Loucy (cell line): ENCODE measurements at regions not wholly inside any gene's neighbourhood (a gene's known extent, or its start where the extent isn't known, plus 50 kb on each side); places are given as distances from the start of the nearest gene placed in this dataset.

ENCODE experiments used
- H2AFZ ChIP-seq: fragments of 200-600 bp; sonication (generic); 2 replicates; pipeline ENCODE4 v1.6.0; 2016; ENCODE audit warnings: antibody characterized with exemption, mild to moderate bottlenecking, low read length, moderate library complexity
- H3F3A ChIP-seq: fragments of 200-600 bp; 2 replicates; pipeline ENCODE4 v1.6.0; 2016; ENCODE audit warnings: antibody characterized with exemption, low read depth, mild to moderate bottlenecking
- H3K27me3 ChIP-seq: fragments of 200-600 bp; sonication (generic); 2 replicates; pipeline ENCODE4 v1.6.1; 2014; ENCODE audit warnings: low read length, mild to moderate bottlenecking; ENCODE audit not compliant: insufficient read depth, poor library complexity, severe bottlenecking
- H3K36me3 ChIP-seq: fragments of 200-600 bp; sonication (generic); 2 replicates; pipeline ENCODE4 v1.6.1; 2016; ENCODE audit warnings: low read length; ENCODE audit not compliant: insufficient read depth
- H3K4me1 ChIP-seq: fragments of 200-600 bp; sonication (generic); 2 replicates; pipeline ENCODE4 v1.5.1; 2014; ENCODE audit warnings: low read length, mild to moderate bottlenecking; ENCODE audit not compliant: insufficient read depth, poor library complexity, severe bottlenecking
- H3K4me2 ChIP-seq: fragments of 200-600 bp; sonication (generic); 2 replicates; pipeline ENCODE4 v1.6.0; 2014; ENCODE audit warnings: antibody characterized with exemption, low read length, low read depth, mild to moderate bottlenecking; ENCODE audit not compliant: poor library complexity, severe bottlenecking
- H3K4me3 ChIP-seq: fragments of 200-600 bp; sonication (generic); 2 replicates; pipeline ENCODE4 v1.5.1; 2014; ENCODE audit warnings: low read length, mild to moderate bottlenecking, mixed read lengths; ENCODE audit not compliant: poor library complexity, severe bottlenecking
- H3K79me2 ChIP-seq: fragments of 200-600 bp; sonication (generic); 2 replicates; pipeline ENCODE4 v1.6.1; 2014; ENCODE audit warnings: low read length; ENCODE audit not compliant: insufficient read depth
- H3K9ac ChIP-seq: fragments of 200-600 bp; sonication (generic); 2 replicates; pipeline ENCODE4 v1.6.0; 2014; ENCODE audit warnings: mild to moderate bottlenecking, low read depth, low read length, moderate library complexity; ENCODE audit not compliant: poor library complexity, severe bottlenecking
- H3K9me2 ChIP-seq: fragments of 200-600 bp; sonication (generic); replicated peaks from 2 replicates; pipeline ENCODE4 v1.6.1; 2016; ENCODE audit warnings: low read depth, low read length, mixed read lengths
- H3K9me3 ChIP-seq: fragments of 200-600 bp; sonication (generic); 2 replicates; pipeline ENCODE4 v1.6.1; 2014; ENCODE audit warnings: mild to moderate bottlenecking, antibody characterized with exemption, low read length, low read depth; ENCODE audit not compliant: insufficient read depth
- H4K20me1 ChIP-seq: fragments of 200-600 bp; sonication (generic); 2 replicates; pipeline ENCODE4 v1.6.0; 2014; ENCODE audit warnings: antibody characterized with exemption, low read length, mild to moderate bottlenecking; ENCODE audit not compliant: insufficient read depth, poor library complexity, severe bottlenecking
- CTCF ChIP-seq: fragments of 200-600 bp; sonication (generic); conservative IDR thresholded peaks from 2 replicates; pipeline ENCODE4 v1.5.1; 2014; ENCODE audit warnings: mild to moderate bottlenecking, antibody characterized with exemption, low read length
- EZH2phosphoT487 ChIP-seq: fragments of 200-600 bp; IDR thresholded peaks from 2 replicates; pipeline ENCODE4 v1.6.1; 2018; ENCODE audit warnings: antibody characterized with exemption, mild to moderate bottlenecking, moderate library complexity, borderline replicate concordance

- H3K4me2 ChIP-seq: no peak overlapping the region
- no peaks in the 10 kb centered on the region for H3K27me3 ChIP-seq
- TF ChIP-seq EZH2phosphoT487: no peak
- no peak for TF ChIP-seq CTCF
- H3K36me3 ChIP-seq: no peaks in the 10 kb centered on the region
- H3K9ac ChIP-seq: no peak overlapping the region
- H3K4me3 ChIP-seq: no peak overlapping the region
- H3F3A ChIP-seq: no peaks in the 10 kb centered on the region
- no peaks in the 10 kb centered on the region for H3K79me2 ChIP-seq
- no peaks in the 10 kb centered on the region for H3K9me2 ChIP-seq
- no peaks in the 10 kb centered on the region for H3K9me3 ChIP-seq
- no peaks in the 10 kb centered on the region for H3K4me1 ChIP-seq
- H2AFZ ChIP-seq: no peak overlapping the region
- H4K20me1 ChIP-seq: no peaks in the 10 kb centered on the region
Measured at GRCh38 chr13:90107661-90108060, 1239.8 kb upstream of the MIR17HG start.

GRCh38 chr13:90108547-90108946 lies 1238.9 kb upstream of the MIR17HG start:
- no peak overlapping the region for H3K4me3 ChIP-seq
- H2AFZ ChIP-seq: no peak overlapping the region
- H4K20me1 ChIP-seq: no peaks in the 10 kb centered on the region
- H3K4me2 ChIP-seq: no peak overlapping the region
- no peaks in the 10 kb centered on the region for H3K27me3 ChIP-seq
- H3K4me1 ChIP-seq: no peaks in the 10 kb centered on the region
- no peaks in the 10 kb centered on the region for H3K79me2 ChIP-seq
- TF ChIP-seq CTCF (no peak), EZH2phosphoT487 (no peak)
- no peaks in the 10 kb centered on the region for H3F3A ChIP-seq
- H3K9ac ChIP-seq: no peak overlapping the region
- H3K36me3 ChIP-seq: no peaks in the 10 kb centered on the region
- no peaks in the 10 kb centered on the region for H3K9me2 ChIP-seq
- no peaks in the 10 kb centered on the region for H3K9me3 ChIP-seq

DNA sequence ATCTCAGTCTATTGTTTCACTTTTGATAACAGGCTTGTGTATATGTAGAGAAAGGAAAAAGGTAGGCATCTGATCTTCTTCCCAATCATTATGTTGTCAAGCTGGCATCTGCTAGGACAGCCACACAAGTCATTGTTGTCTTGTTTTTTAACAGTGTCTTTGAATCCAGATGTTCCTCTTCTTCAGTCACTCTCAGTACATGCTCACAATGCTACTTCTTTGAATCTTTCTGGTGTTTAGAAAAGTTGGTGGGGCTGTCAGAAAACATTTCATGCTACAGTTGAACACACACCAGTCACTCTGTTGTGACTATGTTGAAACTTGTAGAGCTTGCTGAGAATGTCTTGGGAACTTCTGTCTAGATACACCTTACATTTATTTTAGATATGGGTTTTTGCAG lies 1231.4 kb upstream of the MIR17HG start:
- no peaks in the 10 kb centered on the region for H3K9me3 ChIP-seq
- TF ChIP-seq CTCF (no peak), EZH2phosphoT487 (no peak)
- H3K36me3 ChIP-seq: no peaks in the 10 kb centered on the region
- H3K4me2 ChIP-seq: no peak overlapping the region
- no peaks in the 10 kb centered on the region for H3K27me3 ChIP-seq
- H3K9me2 ChIP-seq: no peaks in the 10 kb centered on the region
- no peak overlapping the region for H2AFZ ChIP-seq
- no peaks in the 10 kb centered on the region for H4K20me1 ChIP-seq
- no peak overlapping the region for H3K4me3 ChIP-seq
- H3K9ac ChIP-seq: no peak overlapping the region
- no peaks in the 10 kb centered on the region for H3F3A ChIP-seq
- H3K4me1 ChIP-seq: no peaks in the 10 kb centered on the region
- no peaks in the 10 kb centered on the region for H3K79me2 ChIP-seq
